ENCODE measurements at regions not wholly inside any gene's neighbourhood (a gene's known extent, or its start where the extent isn't known, plus 50 kb on each side); places are given as distances from the start of the nearest gene placed in this dataset.

GRCh38 chr2:223107825-223108224, 55.8 kb downstream of the KCNE4 start:
- Histone ChIP-seq H3K27ac (no peak overlapping the region), H3K36me3 (no peaks in the 10 kb centered on the region), H3K4me3 (no peak overlapping the region), H3K9me3 (no peaks in the 10 kb centered on the region), H3K27me3 (no peaks in the 10 kb centered on the region), H3K4me1 (no peaks in the 10 kb centered on the region)
- TF ChIP-seq CTCF (IDR thresholded peaks at IDR 0.05) (no peak), POLR2A (IDR thresholded peaks at IDR 0.05) (no peak)
- DNase-seq: no peak

GRCh38 chr2:223108351-223109050, 56.5 kb downstream of the KCNE4 start:
- Histone ChIP-seq H3K36me3 (no peaks in the 10 kb centered on the region), H3K4me3 (no peak overlapping the region), H3K27me3 (no peaks in the 10 kb centered on the region), H3K9me3 (no peaks in the 10 kb centered on the region), H3K4me1 (no peaks in the 10 kb centered on the region), H3K27ac (no peak overlapping the region)
- TF ChIP-seq POLR2A (IDR thresholded peaks at IDR 0.05) (no peak), CTCF (IDR thresholded peaks at IDR 0.05) (no peak)
- no peak for DNase-seq

- no peaks in the 10 kb centered on the region for H3K9me3 ChIP-seq
- no peaks in the 10 kb centered on the region for H3K4me1 ChIP-seq
- TF ChIP-seq CTCF (IDR thresholded peaks at IDR 0.05) (no peak), POLR2A (IDR thresholded peaks at IDR 0.05) (no peak)
- H3K36me3 ChIP-seq: no peaks in the 10 kb centered on the region
- no peaks in the 10 kb centered on the region for H3K27me3 ChIP-seq
- H3K4me3 ChIP-seq: no peak overlapping the region
- DNase-seq: no peak
- H3K27ac ChIP-seq: no peak overlapping the region
Measured at GRCh38 chr2:223109341-223109740, 57.4 kb downstream of the KCNE4 start.

GRCh38 chr2:223113161-223113560, 61.2 kb downstream of the KCNE4 start:
- Histone ChIP-seq H3K36me3 (no peaks in the 10 kb centered on the region), H3K4me3 (no peak overlapping the region), H3K27me3 (no peaks in the 10 kb centered on the region), H3K4me1 (no peaks in the 10 kb centered on the region), H3K9me3 (no peaks in the 10 kb centered on the region), H3K27ac (no peak overlapping the region)
- TF ChIP-seq POLR2A (IDR thresholded peaks at IDR 0.05) (no peak), CTCF (IDR thresholded peaks at IDR 0.05) (no peak)
- DNase-seq: no peak

- TF ChIP-seq CTCF (IDR thresholded peaks at IDR 0.05) (no peak), POLR2A (IDR thresholded peaks at IDR 0.05) (no peak)
- no peak for DNase-seq
- Histone ChIP-seq H3K27ac (no peak overlapping the region), H3K36me3 (no peaks in the 10 kb centered on the region), H3K27me3 (no peaks in the 10 kb centered on the region), H3K4me1 (no peaks in the 10 kb centered on the region), H3K4me3 (no peak overlapping the region), H3K9me3 (no peaks in the 10 kb centered on the region)
Measured at GRCh38 chr2:223114170-223114569, 62.2 kb downstream of the KCNE4 start.

GRCh38 chr2:223114917-223115316, 62.9 kb downstream of the KCNE4 start:
- no peaks in the 10 kb centered on the region for H3K9me3 ChIP-seq
- H3K27me3 ChIP-seq: no peaks in the 10 kb centered on the region
- H3K4me1 ChIP-seq: no peaks in the 10 kb centered on the region
- DNase-seq: no peak
- no peak overlapping the region for H3K4me3 ChIP-seq
- TF ChIP-seq POLR2A (IDR thresholded peaks at IDR 0.05): no peak
- TF ChIP-seq CTCF (IDR thresholded peaks at IDR 0.05): no peak
- H3K36me3 ChIP-seq: no peaks in the 10 kb centered on the region
- H3K27ac ChIP-seq: no peak overlapping the region
